MM.1S (cell line): ENCODE measurements at regions not wholly inside any gene's neighbourhood (a gene's known extent, or its start where the extent isn't known, plus 50 kb on each side); places are given as distances from the start of the nearest gene placed in this dataset.

Experiments
- DNase-seq: peaks from one replicate; pipeline ENCODE4 v3.0.0-alpha.2; 2015
- H2AFZ ChIP-seq: fragments of 300-600 bp; sonication (generic); 2 replicates; pipeline ENCODE4 v1.6.0; 2016; ENCODE audit warnings: antibody characterized with exemption, low read length
- H3F3A ChIP-seq: fragments of 300-600 bp; sonication (generic); 2 replicates; pipeline ENCODE4 v1.6.1; 2016; ENCODE audit warnings: mild to moderate bottlenecking, antibody characterized with exemption, low read length, moderate library complexity, mixed read lengths; ENCODE audit not compliant: insufficient read depth
- H3K27ac ChIP-seq: fragments of 300-600 bp; sonication (generic); 2 replicates; pipeline ENCODE4 v1.5.1; 2016; ENCODE audit warnings: mild to moderate bottlenecking, low read length
- H3K27me3 ChIP-seq: fragments of 300-600 bp; sonication (generic); replicated peaks from 2 replicates; pipeline ENCODE4 v1.6.0; 2016; ENCODE audit warnings: low read length; ENCODE audit not compliant: insufficient read depth
- H3K36me3 ChIP-seq: fragments of 300-600 bp; sonication (generic); replicated peaks from 2 replicates; pipeline ENCODE4 v1.6.1; 2016; ENCODE audit warnings: mild to moderate bottlenecking, low read length, mixed read lengths; ENCODE audit not compliant: insufficient read depth
- H3K4me1 ChIP-seq: fragments of 300-600 bp; sonication (generic); 2 replicates; pipeline ENCODE4 v1.6.1; 2016; ENCODE audit warnings: low read length, mixed read lengths
- H3K4me2 ChIP-seq: fragments of 300-600 bp; sonication (generic); 2 replicates; pipeline ENCODE4 v1.6.0; 2016; ENCODE audit warnings: low read depth, low read length
- H3K4me3 ChIP-seq: fragments of 300-600 bp; sonication (generic); 2 replicates; pipeline ENCODE4 v1.5.1; 2016; ENCODE audit warnings: low read length, mixed read lengths
- H3K79me2 ChIP-seq: fragments of 300-600 bp; sonication (generic); 2 replicates; pipeline ENCODE4 v1.6.1; 2016; ENCODE audit warnings: mixed run types, low read length, mixed read lengths
- H3K9ac ChIP-seq: fragments of 300-600 bp; sonication (generic); 2 replicates; pipeline ENCODE4 v1.6.1; 2016; ENCODE audit warnings: low read length, mixed read lengths
- H3K9me2 ChIP-seq: fragments of 300-600 bp; sonication (generic); replicated peaks from 2 replicates; pipeline ENCODE4 v1.6.1; 2016; ENCODE audit warnings: mild to moderate bottlenecking, low read length, mixed read lengths; ENCODE audit not compliant: insufficient read depth
- H3K9me3 ChIP-seq: fragments of 300-600 bp; sonication (generic); replicated peaks from 2 replicates; pipeline ENCODE4 v1.6.1; 2016; ENCODE audit warnings: mild to moderate bottlenecking, low read length, mixed read lengths; ENCODE audit not compliant: insufficient read depth
- H4K20me1 ChIP-seq: fragments of 300-600 bp; sonication (generic); 2 replicates; pipeline ENCODE4 v1.6.1; 2016; ENCODE audit warnings: mild to moderate bottlenecking, low read length, moderate library complexity, mixed read lengths; ENCODE audit not compliant: insufficient read depth
- EZH2 ChIP-seq: fragments of 300-600 bp; sonication (generic); optimal IDR thresholded peaks from 2 replicates; pipeline ENCODE3; 2017; ENCODE audit warnings: low read depth, mild to moderate bottlenecking, antibody characterized with exemption, low read length, mixed read lengths
- EZH2phosphoT487 ChIP-seq: fragments of 300-600 bp; sonication (generic); IDR thresholded peaks from 2 replicates; pipeline ENCODE4 v1.6.1; 2018; ENCODE audit warnings: antibody characterized with exemption, low read length
- TF ChIP-seq, protein P1 (sequence below): fragments of 300-600 bp; sonication (generic); IDR thresholded peaks from 2 replicates; pipeline ENCODE4 v1.5.1; 2016; ENCODE audit warnings: antibody characterized with exemption, low read length, mixed read lengths

DNA sequence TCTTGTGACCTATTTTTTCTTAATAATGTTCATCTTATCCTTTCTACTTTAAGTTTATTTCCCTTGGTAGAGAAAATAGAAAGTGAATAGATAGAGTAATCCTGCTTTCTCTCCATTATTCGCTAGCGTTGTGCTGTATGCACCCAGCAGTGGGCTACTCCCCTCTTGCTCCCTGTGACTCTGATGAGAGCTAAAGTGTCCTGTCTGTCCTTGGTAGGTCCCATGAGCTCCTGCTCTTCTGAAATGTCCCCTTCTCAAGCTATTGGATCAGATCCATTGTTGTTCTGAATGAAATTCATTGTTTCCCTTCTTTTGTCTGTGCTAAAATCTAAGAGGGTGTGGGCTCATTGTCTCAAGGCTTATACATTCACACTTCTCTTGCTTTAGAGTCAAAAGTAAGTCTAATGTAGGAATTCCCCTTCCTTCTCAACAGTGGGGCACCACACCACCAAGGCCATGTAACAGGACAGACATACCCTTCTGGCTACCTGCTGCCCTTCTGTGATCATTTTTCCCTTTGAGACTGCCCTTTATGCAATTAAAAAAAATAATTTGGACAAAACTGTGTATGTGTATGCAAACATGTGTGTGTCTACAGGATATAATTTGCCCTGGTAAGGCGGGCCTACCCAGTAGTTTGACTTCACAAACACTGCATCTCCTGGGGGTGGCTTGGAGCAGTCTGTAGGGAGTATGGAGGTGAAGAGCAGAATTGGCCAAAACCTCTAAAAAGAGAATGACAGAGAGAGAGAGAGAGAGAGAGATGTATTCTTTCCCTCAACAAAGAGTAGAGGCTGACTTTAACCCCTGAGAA lies 167.0 kb upstream of the MYLIP start:
- no peak for TF ChIP-seq EZH2phosphoT487
- TF ChIP-seq, protein P1, sequence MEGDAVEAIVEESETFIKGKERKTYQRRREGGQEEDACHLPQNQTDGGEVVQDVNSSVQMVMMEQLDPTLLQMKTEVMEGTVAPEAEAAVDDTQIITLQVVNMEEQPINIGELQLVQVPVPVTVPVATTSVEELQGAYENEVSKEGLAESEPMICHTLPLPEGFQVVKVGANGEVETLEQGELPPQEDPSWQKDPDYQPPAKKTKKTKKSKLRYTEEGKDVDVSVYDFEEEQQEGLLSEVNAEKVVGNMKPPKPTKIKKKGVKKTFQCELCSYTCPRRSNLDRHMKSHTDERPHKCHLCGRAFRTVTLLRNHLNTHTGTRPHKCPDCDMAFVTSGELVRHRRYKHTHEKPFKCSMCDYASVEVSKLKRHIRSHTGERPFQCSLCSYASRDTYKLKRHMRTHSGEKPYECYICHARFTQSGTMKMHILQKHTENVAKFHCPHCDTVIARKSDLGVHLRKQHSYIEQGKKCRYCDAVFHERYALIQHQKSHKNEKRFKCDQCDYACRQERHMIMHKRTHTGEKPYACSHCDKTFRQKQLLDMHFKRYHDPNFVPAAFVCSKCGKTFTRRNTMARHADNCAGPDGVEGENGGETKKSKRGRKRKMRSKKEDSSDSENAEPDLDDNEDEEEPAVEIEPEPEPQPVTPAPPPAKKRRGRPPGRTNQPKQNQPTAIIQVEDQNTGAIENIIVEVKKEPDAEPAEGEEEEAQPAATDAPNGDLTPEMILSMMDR = no peak
- no peak for TF ChIP-seq EZH2
- no peak overlapping the region for H2AFZ ChIP-seq
- no peak overlapping the region for H3K27ac ChIP-seq
- no peaks in the 10 kb centered on the region for H3K27me3 ChIP-seq
- H3K79me2 ChIP-seq = no peaks in the 10 kb centered on the region
- no peak overlapping the region for H3K4me3 ChIP-seq
- no peaks in the 10 kb centered on the region for H4K20me1 ChIP-seq
- no peaks in the 10 kb centered on the region for H3F3A ChIP-seq
- no peak overlapping the region for H3K4me2 ChIP-seq
- H3K9me2 ChIP-seq = no peaks in the 10 kb centered on the region
- no peaks in the 10 kb centered on the region for H3K9me3 ChIP-seq
- peaks cover 3% of the 10 kb centered on the region; the same call in 1 of the 2 replicates for H3K4me1 ChIP-seq
- H3K9ac ChIP-seq = no peak overlapping the region
- no peaks in the 10 kb centered on the region for H3K36me3 ChIP-seq
- no peak for DNase-seq

DNA sequence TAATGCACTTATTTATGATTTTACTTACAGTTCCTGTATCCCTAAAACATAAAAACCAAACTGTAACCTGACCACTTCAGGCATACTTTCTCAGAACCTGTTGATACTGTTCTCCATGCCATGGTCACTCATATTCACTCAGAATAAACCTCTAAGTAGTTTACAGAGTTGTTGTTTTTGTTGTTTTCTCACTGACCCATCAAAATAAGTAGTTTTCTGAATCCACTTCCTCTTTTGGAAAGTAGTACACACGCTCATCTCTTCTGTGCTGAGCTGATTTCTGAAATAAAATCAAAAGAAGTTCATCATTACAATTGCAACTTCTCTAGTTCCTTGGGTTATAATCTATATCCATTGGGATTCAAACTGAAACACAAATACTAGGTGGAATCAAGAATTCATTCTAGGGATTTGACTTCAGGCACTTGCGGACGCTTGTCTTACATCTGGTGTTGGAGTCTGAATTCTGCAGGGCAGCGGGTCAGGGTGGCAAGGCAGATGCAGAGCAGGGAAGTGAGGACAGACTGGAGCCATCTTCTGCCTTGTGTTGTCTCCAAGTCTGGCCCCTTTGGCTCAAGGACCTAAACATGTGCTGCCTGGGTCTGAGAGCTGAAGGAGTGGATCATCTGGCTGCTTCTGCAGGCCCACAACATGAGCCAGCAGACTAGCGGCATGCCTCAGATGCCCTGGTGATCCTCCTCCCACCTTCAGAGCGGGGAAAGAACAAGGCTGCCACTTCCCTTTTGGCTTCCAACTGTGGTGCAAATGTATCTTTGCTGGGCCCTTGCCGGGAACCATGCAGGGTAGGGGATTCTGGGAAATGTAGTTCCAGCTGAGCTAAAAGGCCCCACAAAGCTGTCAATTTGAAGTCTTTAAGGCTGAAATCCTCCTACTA lies 167.9 kb upstream of the MYLIP start:
- H3K9me2 ChIP-seq = no peaks in the 10 kb centered on the region
- no peaks in the 10 kb centered on the region for H3K27me3 ChIP-seq
- H3F3A ChIP-seq = no peaks in the 10 kb centered on the region
- H3K4me2 ChIP-seq = no peak overlapping the region
- no peaks in the 10 kb centered on the region for H3K36me3 ChIP-seq
- no peak overlapping the region for H3K9ac ChIP-seq
- H3K4me1 ChIP-seq = peaks cover 3% of the 10 kb centered on the region; the same call in 1 of the 2 replicates
- TF ChIP-seq, protein P1 = no peak
- TF ChIP-seq EZH2 (no peak), EZH2phosphoT487 (no peak)
- H3K27ac ChIP-seq = no peak overlapping the region
- no peak for DNase-seq
- H3K79me2 ChIP-seq = no peaks in the 10 kb centered on the region
- H4K20me1 ChIP-seq = no peaks in the 10 kb centered on the region
- no peak overlapping the region for H2AFZ ChIP-seq
- H3K4me3 ChIP-seq = no peak overlapping the region
- H3K9me3 ChIP-seq = no peaks in the 10 kb centered on the region

DNA sequence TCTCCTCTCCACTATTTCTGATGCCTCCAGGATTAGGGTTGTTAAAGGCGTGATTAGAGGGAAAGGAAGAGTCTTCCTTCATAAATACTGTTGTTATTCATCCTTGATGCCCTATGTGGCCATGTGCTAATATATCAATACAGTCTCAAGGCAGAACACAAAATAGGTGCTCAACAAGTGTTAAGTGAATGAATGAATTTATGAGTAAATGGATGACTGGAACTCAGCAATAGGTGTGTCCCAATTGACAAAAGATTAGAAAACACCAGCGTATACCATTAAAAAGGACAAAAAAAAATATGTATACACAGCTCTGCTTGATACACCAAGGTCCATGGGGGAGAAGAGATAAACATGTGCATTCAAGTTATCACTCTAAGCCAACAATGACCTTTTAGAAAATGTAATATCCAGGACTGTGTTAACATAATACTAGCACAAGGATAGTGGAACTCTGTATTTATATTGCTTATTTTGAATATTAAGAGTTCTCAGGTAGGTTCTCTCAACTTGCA lies 171.2 kb upstream of the MYLIP start:
- H3K36me3 ChIP-seq = no peaks in the 10 kb centered on the region
- no peak overlapping the region for H3K4me3 ChIP-seq
- H3K4me1 ChIP-seq = peaks cover 16% of the 10 kb centered on the region
- no peak overlapping the region for H3K27ac ChIP-seq
- no peaks in the 10 kb centered on the region for H3K27me3 ChIP-seq
- no peak for DNase-seq
- no peaks in the 10 kb centered on the region for H3K9me3 ChIP-seq
- H2AFZ ChIP-seq = no peak overlapping the region
- peaks cover 6% of the 10 kb centered on the region; the same call in 1 of the 2 replicates for H3F3A ChIP-seq
- no peak overlapping the region for H3K4me2 ChIP-seq
- no peak overlapping the region for H3K9ac ChIP-seq
- no peaks in the 10 kb centered on the region for H4K20me1 ChIP-seq
- H3K79me2 ChIP-seq = no peaks in the 10 kb centered on the region
- no peaks in the 10 kb centered on the region for H3K9me2 ChIP-seq
- TF ChIP-seq, protein P1 = no peak
- no peak for TF ChIP-seq EZH2phosphoT487
- TF ChIP-seq EZH2 = no peak
